ENCODE measurements at regions not wholly inside any gene's neighbourhood (a gene's known extent, or its start where the extent isn't known, plus 50 kb on each side); places are given as distances from the start of the nearest gene placed in this dataset.

DNA sequence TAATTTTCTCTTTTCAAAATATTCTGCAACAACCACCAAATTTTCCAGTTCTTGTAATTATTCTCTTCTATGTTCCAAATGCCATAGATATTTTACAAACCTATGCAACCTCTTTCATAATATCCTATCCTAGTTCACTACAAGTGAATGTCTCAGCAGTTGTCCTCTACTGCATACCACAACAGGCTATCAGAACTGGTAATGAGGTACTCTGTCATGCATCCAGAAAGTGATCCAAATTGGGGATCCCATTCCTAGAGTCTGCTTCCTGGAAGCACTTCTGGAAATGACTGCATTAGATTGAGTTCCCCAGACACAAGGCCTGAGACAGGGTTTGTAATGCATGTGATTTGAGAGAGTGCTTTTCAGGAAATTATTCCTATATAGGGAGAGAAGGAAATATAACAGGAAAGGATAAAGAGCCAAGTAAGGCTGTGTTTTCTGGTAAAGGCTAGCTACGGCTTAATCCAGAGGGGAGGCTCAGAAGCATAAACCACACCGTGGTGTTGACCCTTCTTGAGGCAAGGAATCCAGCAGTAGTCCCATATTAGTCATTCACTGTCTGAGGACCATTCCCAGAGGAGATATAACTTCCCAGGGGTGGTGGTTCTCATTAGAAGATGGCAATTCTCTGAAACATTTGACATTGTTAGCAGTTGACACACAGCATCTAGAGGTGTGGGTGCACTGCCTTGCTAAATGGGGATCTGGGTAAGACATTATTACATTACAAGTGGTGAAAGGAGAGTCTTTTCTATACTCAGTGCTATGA, 80.3 kb upstream of the FST start:
- Histone ChIP-seq H3K27me3 (no peaks in the 10 kb centered on the region), H3K4me1 (no peaks in the 10 kb centered on the region), H3K4me3 (no peak overlapping the region), H3K9me3 (no peaks in the 10 kb centered on the region), H3K36me3 (no peaks in the 10 kb centered on the region), H3K27ac (no peak overlapping the region)
- DNase-seq (ENCODE audit: low spot score in 2 of 2): no peak
- TF ChIP-seq, protein P1, sequence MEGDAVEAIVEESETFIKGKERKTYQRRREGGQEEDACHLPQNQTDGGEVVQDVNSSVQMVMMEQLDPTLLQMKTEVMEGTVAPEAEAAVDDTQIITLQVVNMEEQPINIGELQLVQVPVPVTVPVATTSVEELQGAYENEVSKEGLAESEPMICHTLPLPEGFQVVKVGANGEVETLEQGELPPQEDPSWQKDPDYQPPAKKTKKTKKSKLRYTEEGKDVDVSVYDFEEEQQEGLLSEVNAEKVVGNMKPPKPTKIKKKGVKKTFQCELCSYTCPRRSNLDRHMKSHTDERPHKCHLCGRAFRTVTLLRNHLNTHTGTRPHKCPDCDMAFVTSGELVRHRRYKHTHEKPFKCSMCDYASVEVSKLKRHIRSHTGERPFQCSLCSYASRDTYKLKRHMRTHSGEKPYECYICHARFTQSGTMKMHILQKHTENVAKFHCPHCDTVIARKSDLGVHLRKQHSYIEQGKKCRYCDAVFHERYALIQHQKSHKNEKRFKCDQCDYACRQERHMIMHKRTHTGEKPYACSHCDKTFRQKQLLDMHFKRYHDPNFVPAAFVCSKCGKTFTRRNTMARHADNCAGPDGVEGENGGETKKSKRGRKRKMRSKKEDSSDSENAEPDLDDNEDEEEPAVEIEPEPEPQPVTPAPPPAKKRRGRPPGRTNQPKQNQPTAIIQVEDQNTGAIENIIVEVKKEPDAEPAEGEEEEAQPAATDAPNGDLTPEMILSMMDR (IDR thresholded peaks at IDR 0.05): no peak
- TF ChIP-seq POLR2AphosphoS5 (IDR thresholded peaks at IDR 0.05): no peak
- intact Hi-C loops (cut with DNase I; ENCODE audit: low total_unique reads): no loop called here

- Histone ChIP-seq H3K36me3 (no peaks in the 10 kb centered on the region), H3K27me3 (no peaks in the 10 kb centered on the region), H3K4me1 (no peaks in the 10 kb centered on the region), H3K27ac (no peak overlapping the region), H3K4me3 (no peak overlapping the region), H3K9me3 (peaks cover 0 to 6% of the 10 kb centered on the region in 2 donors)
- intact Hi-C loops (cut with DNase I; ENCODE audit: low total_unique reads): no loop called here
- TF ChIP-seq, protein P1 (IDR thresholded peaks at IDR 0.05): no peak
- TF ChIP-seq POLR2A (IDR thresholded peaks at IDR 0.05) (no peak), POLR2AphosphoS5 (IDR thresholded peaks at IDR 0.05) (no peak)
- no peak for DNase-seq (ENCODE audit: low spot score in 2 of 2)
Observed at GRCh38 chr5:53403291-53403690, 77.1 kb upstream of the FST start.

DNA sequence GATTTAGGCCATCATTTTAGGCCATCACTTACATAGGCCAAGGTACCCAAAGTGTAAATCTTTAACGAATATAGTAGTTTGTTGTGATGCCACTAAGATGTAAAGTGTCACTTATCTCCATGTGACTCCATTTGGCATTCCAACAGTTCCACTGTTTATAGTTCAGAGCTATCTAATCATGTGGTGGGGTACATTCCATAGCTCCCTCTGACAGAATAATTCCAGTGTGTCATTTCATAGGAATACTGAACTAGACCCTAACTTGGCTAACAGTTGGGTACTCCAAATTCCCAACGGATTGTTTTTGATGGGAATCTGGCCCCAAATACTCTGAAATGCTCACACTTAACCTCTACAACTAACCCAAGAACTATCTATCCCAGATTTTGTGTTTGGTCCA, 76.7 kb upstream of the FST start:
- intact Hi-C loops (cut with DNase I; ENCODE audit: low total_unique reads): no loop called here

GRCh38 chr5:53405396-53405795, 75.0 kb upstream of the FST start:
- no peak for TF ChIP-seq POLR2A (IDR thresholded peaks at IDR 0.05)
- no peak for TF ChIP-seq POLR2AphosphoS5 (IDR thresholded peaks at IDR 0.05)
- TF ChIP-seq, protein P1 (IDR thresholded peaks at IDR 0.05): no peak
- peaks cover 0 to 6% of the 10 kb centered on the region in 2 donors for H3K9me3 ChIP-seq
- DNase-seq (ENCODE audit: low spot score in 2 of 2): no peak
- H3K36me3 ChIP-seq: no peaks in the 10 kb centered on the region
- no peak overlapping the region for H3K4me3 ChIP-seq
- H3K27ac ChIP-seq: no peak overlapping the region
- intact Hi-C loops (cut with DNase I; ENCODE audit: low total_unique reads): no loop called here
- no peaks in the 10 kb centered on the region for H3K4me1 ChIP-seq
- no peaks in the 10 kb centered on the region for H3K27me3 ChIP-seq

More for the DNA sequence above, 76.7 kb upstream of the FST start:
- Histone ChIP-seq H3K27ac (no peak overlapping the region), H3K27me3 (no peaks in the 10 kb centered on the region), H3K36me3 (no peaks in the 10 kb centered on the region), H3K9me3 (peaks cover 0 to 6% of the 10 kb centered on the region in 2 donors), H3K4me3 (no peak overlapping the region), H3K4me1 (no peaks in the 10 kb centered on the region)
- TF ChIP-seq, protein P1 (IDR thresholded peaks at IDR 0.05): no peak
- TF ChIP-seq POLR2AphosphoS5 (IDR thresholded peaks at IDR 0.05) (no peak), POLR2A (IDR thresholded peaks at IDR 0.05) (no peak)
- DNase-seq (ENCODE audit: low spot score in 2 of 2): no peak

- intact Hi-C loops (cut with DNase I; ENCODE audit: low total_unique reads): no loop called here
- TF ChIP-seq, protein P1 (IDR thresholded peaks at IDR 0.05): no peak
- Histone ChIP-seq H3K4me3 (no peak overlapping the region), H3K4me1 (no peaks in the 10 kb centered on the region), H3K27ac (no peak overlapping the region), H3K36me3 (no peaks in the 10 kb centered on the region), H3K27me3 (no peaks in the 10 kb centered on the region), H3K9me3 (peaks cover 0 to 6% of the 10 kb centered on the region in 2 donors)
- DNase-seq (ENCODE audit: low spot score in 2 of 2): no peak
Observed at GRCh38 chr5:53406630-53407316, 73.7 kb upstream of the FST start.

Data from breast epithelium (tissue), 4 donors.